ENCODE measurements at regions not wholly inside any gene's neighbourhood (a gene's known extent, or its start where the extent isn't known, plus 50 kb on each side); places are given as distances from the start of the nearest gene placed in this dataset.

GRCh38 chr18:68475883-68476282, 239.0 kb downstream of the TMX3 start:
- Histone ChIP-seq H3K9me3 (ENCODE audit: control insufficient read depth, low read length) (no peaks in the 10 kb centered on the region), H3K4me1 (no peaks in the 10 kb centered on the region), H3K27me3 (ENCODE audit: control insufficient read depth, insufficient read depth, low read length) (no peaks in the 10 kb centered on the region), H3K36me3 (ENCODE audit: control insufficient read depth, insufficient read depth, low read length) (no peaks in the 10 kb centered on the region), H3K4me2 (ENCODE audit: low read length) (no peak overlapping the region), H2AFZ (no peak overlapping the region), H3K79me2 (no peaks in the 10 kb centered on the region), H3K27ac (no peak overlapping the region), H3K4me3 (ENCODE audit: low read depth, low read length) (no peak overlapping the region), H3K9ac (no peak overlapping the region)
- TF ChIP-seq CTCF (IDR thresholded peaks at IDR 0.05): no peak

DNA sequence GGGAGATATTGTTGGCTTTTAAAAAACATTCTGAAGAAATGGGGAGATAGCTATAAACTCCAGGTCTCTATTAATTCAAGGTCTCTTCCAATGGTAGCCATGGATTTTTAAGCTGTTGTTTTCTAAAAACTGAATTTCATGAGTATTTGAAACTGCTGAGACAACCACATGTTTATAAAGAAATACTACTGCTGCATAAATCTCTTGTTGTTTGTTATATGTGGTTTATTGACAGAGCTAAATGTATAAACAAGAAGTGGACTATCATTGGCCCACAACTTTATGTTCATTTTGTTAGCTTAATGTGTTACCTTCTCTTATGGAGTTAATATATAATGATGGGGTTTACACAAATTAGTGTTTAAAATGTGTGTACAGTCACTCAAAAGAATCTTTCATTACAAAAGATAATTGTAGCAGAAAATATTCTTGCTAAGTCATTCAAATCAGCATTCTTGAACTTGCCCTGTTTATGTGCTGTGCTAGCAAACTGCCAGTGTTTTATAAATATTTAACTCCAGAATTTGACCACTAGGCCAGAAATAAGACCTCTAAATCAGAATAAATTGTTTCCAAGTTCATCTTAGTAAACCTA, 242.1 kb downstream of the TMX3 start:
- H3K4me1 ChIP-seq: no peaks in the 10 kb centered on the region
- no peak overlapping the region for H3K4me2 ChIP-seq (ENCODE audit: low read length)
- no peaks in the 10 kb centered on the region for H3K9me3 ChIP-seq (ENCODE audit: control insufficient read depth, low read length)

GRCh38 chr18:68469049-68469625, 245.8 kb downstream of the TMX3 start:
- H3K27ac ChIP-seq: no peak overlapping the region
- no peaks in the 10 kb centered on the region for H3K79me2 ChIP-seq
- no peaks in the 10 kb centered on the region for H3K27me3 ChIP-seq (ENCODE audit: control insufficient read depth, insufficient read depth, low read length)
- no peak for TF ChIP-seq CTCF (IDR thresholded peaks at IDR 0.05)
- H3K4me3 ChIP-seq (ENCODE audit: low read depth, low read length): no peak overlapping the region
- H3K9me3 ChIP-seq (ENCODE audit: control insufficient read depth, low read length): no peaks in the 10 kb centered on the region
- no peaks in the 10 kb centered on the region for H3K36me3 ChIP-seq (ENCODE audit: control insufficient read depth, insufficient read depth, low read length)
- H3K4me1 ChIP-seq: no peaks in the 10 kb centered on the region
- no peak overlapping the region for H3K4me2 ChIP-seq (ENCODE audit: low read length)
- H2AFZ ChIP-seq: no peak overlapping the region
- no peak overlapping the region for H3K9ac ChIP-seq

More for the DNA sequence above, 242.1 kb downstream of the TMX3 start:
- Histone ChIP-seq H3K9ac (no peak overlapping the region), H3K4me3 (ENCODE audit: low read depth, low read length) (no peak overlapping the region), H3K79me2 (no peaks in the 10 kb centered on the region), H3K27me3 (ENCODE audit: control insufficient read depth, insufficient read depth, low read length) (no peaks in the 10 kb centered on the region), H3K27ac (no peak overlapping the region), H3K36me3 (ENCODE audit: control insufficient read depth, insufficient read depth, low read length) (no peaks in the 10 kb centered on the region), H2AFZ (no peak overlapping the region)
- no peak for TF ChIP-seq CTCF (IDR thresholded peaks at IDR 0.05)

GRCh38 chr18:68467957-68468356, 247.0 kb downstream of the TMX3 start:
- Histone ChIP-seq H3K9me3 (ENCODE audit: control insufficient read depth, low read length) (no peaks in the 10 kb centered on the region), H3K4me1 (no peaks in the 10 kb centered on the region), H3K36me3 (ENCODE audit: control insufficient read depth, insufficient read depth, low read length) (no peaks in the 10 kb centered on the region), H2AFZ (no peak overlapping the region), H3K4me2 (ENCODE audit: low read length) (no peak overlapping the region), H3K27me3 (ENCODE audit: control insufficient read depth, insufficient read depth, low read length) (no peaks in the 10 kb centered on the region), H3K79me2 (no peaks in the 10 kb centered on the region), H3K9ac (no peak overlapping the region), H3K4me3 (ENCODE audit: low read depth, low read length) (no peak overlapping the region), H3K27ac (no peak overlapping the region)
- TF ChIP-seq CTCF (IDR thresholded peaks at IDR 0.05): no peak

- no peak overlapping the region for H3K9ac ChIP-seq
- H3K36me3 ChIP-seq (ENCODE audit: control insufficient read depth, insufficient read depth, low read length): no peaks in the 10 kb centered on the region
- H2AFZ ChIP-seq: no peak overlapping the region
- H3K4me1 ChIP-seq: no peaks in the 10 kb centered on the region
- H3K27ac ChIP-seq: no peak overlapping the region
- no peaks in the 10 kb centered on the region for H3K9me3 ChIP-seq (ENCODE audit: control insufficient read depth, low read length)
- TF ChIP-seq CTCF (IDR thresholded peaks at IDR 0.05): no peak
- no peaks in the 10 kb centered on the region for H3K27me3 ChIP-seq (ENCODE audit: control insufficient read depth, insufficient read depth, low read length)
- H3K79me2 ChIP-seq: no peaks in the 10 kb centered on the region
- H3K4me2 ChIP-seq (ENCODE audit: low read length): no peak overlapping the region
- no peak overlapping the region for H3K4me3 ChIP-seq (ENCODE audit: low read depth, low read length)
These were observed 247.6 kb downstream of the TMX3 start for GRCh38 chr18:68467329-68467728.

All from parathyroid adenoma (tissue), 2 donors.